ENCODE measurements at regions not wholly inside any gene's neighbourhood (a gene's known extent, or its start where the extent isn't known, plus 50 kb on each side); places are given as distances from the start of the nearest gene placed in this dataset.
"Not testable (repeated sequence)": the region's sequence is repeated elsewhere in the genome, so short reads cannot be mapped to it uniquely, and the experiment has no call there.

- H3K4me3 ChIP-seq, result no peak overlapping the region
- no peak for TF ChIP-seq EP300 (IDR thresholded peaks at IDR 0.05)
- TF ChIP-seq POLR2AphosphoS5 (IDR thresholded peaks at IDR 0.05), result no peak
- TF ChIP-seq POLR2A (IDR thresholded peaks at IDR 0.05; ENCODE audit: low read depth), result no peak
- no peak for TF ChIP-seq CTCF (IDR thresholded peaks at IDR 0.05)
- peaks cover 0 to 4% (median 0%) of the 10 kb centered on the region in 4 donors for H3K9me3 ChIP-seq
- no peak for DNase-seq (ENCODE audit: extremely low spot score)
- no peaks in the 10 kb centered on the region for H3K27me3 ChIP-seq
- intact Hi-C loops (cut with DNase I), result no loop called here
- no peaks in the 10 kb centered on the region for H3K36me3 ChIP-seq
- WGBS, result 83% methylated on average over 10 of the region's 10 CpGs
- no peaks in the 10 kb centered on the region for H3K4me1 ChIP-seq
- H3K27ac ChIP-seq (replicated peaks in 1 of 4), result no peak overlapping the region
These were observed 350.9 kb downstream of the NUP35 start for GRCh38 chr2:183474912-183475695.

DNA sequence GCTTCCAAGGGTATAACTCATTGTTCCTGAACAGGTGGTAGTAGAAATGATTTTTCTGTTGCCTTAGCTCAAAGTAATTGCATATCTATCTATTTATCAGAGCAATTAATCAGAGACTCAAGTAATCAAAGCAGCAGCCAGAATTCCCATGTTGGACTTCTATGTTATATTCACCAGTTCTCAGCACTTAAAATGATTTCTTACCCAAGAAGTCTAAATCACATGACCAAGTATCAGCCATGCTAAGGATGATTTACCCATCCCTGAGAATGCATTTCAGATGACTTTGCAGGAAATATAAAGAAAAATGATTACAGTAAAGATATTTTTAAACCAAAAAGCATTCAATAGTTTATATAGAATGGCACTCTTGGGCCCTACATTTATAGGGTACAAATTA is 352.2 kb downstream of the NUP35 start:
- Histone ChIP-seq H3K4me1 (no peaks in the 10 kb centered on the region), H3K27ac (replicated peaks in 1 of 4) (no peak overlapping the region), H3K4me3 (no peak overlapping the region), H3K36me3 (no peaks in the 10 kb centered on the region), H3K9me3 (no peaks in the 10 kb centered on the region), H3K27me3 (no peaks in the 10 kb centered on the region)
- intact Hi-C loops (cut with DNase I), result no loop called here
- TF ChIP-seq EP300 (IDR thresholded peaks at IDR 0.05) (no peak), CTCF (IDR thresholded peaks at IDR 0.05) (no peak), POLR2AphosphoS5 (IDR thresholded peaks at IDR 0.05) (no peak), POLR2A (IDR thresholded peaks at IDR 0.05; ENCODE audit: low read depth) (no peak)
- no peak for DNase-seq (ENCODE audit: extremely low spot score)

GRCh38 chr2:183477296-183477695 is 353.1 kb downstream of the NUP35 start:
- H3K4me1 ChIP-seq, result no peaks in the 10 kb centered on the region
- H3K27me3 ChIP-seq, result no peaks in the 10 kb centered on the region
- no peak overlapping the region for H3K27ac ChIP-seq (replicated peaks in 1 of 4)
- intact Hi-C loops (cut with DNase I), result no loop called here
- peaks cover 0 to 4% (median 0%) of the 10 kb centered on the region in 4 donors for H3K9me3 ChIP-seq
- H3K36me3 ChIP-seq, result no peaks in the 10 kb centered on the region
- H3K4me3 ChIP-seq, result no peak overlapping the region
- no peak for DNase-seq (ENCODE audit: extremely low spot score)
- no peak for TF ChIP-seq POLR2AphosphoS5 (IDR thresholded peaks at IDR 0.05)
- TF ChIP-seq CTCF (IDR thresholded peaks at IDR 0.05), result no peak
- TF ChIP-seq POLR2A (IDR thresholded peaks at IDR 0.05; ENCODE audit: low read depth), result no peak
- no peak for TF ChIP-seq EP300 (IDR thresholded peaks at IDR 0.05)
- WGBS, result 90% methylated on average over 2 of the region's 2 CpGs

DNA sequence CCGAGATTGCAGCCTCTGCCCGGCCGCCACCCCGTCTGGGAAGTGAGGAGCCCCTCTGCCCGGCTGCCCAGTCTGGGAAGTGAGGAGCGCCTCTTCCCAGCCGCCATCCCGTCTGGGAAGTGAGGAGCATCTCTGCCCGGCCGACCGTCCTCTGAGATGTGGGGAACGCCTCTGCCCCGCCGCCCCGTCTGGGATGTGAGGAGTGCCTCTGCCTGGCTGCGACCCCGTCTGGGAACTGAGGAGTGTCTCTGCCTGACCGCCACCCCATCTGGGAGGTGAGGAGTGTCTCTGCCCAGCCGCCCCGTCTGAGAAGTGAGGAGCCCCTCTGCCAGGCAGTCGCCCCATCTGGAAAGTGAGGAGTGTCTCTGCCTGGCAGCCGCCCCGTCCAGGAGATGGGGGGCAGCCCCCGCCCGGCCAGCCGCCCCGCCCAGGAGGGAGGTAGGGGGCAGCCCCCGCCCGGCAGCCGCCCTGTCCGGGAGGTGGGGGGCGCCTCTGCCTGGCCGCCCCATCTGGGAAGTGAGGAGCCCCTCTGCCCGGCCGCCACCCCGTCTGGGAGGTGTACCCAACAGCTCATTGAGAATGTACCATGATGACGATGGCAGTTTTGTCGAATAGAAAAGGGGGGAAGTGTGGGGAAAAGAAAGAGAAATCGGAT is 354.8 kb downstream of the NUP35 start:
- WGBS, result 88% methylated on average over 18 of the region's 39 CpGs
- intact Hi-C loops (cut with DNase I); H3K4me1 ChIP-seq; H3K36me3 ChIP-seq; H3K27ac ChIP-seq (replicated peaks in 1 of 4); H3K9me3 ChIP-seq; DNase-seq (ENCODE audit: extremely low spot score); H3K27me3 ChIP-seq; H3K4me3 ChIP-seq: not testable (repeated sequence)

- no peaks in the 10 kb centered on the region for H3K27me3 ChIP-seq
- TF ChIP-seq CTCF (IDR thresholded peaks at IDR 0.05), result no peak
- TF ChIP-seq EP300 (IDR thresholded peaks at IDR 0.05), result no peak
- TF ChIP-seq POLR2A (IDR thresholded peaks at IDR 0.05; ENCODE audit: low read depth), result no peak
- no peak for TF ChIP-seq POLR2AphosphoS5 (IDR thresholded peaks at IDR 0.05)
These were observed 363.1 kb downstream of the NUP35 start for GRCh38 chr2:183487326-183487725.

More at GRCh38 chr2:183487326-183487725, 363.1 kb downstream of the NUP35 start:
- DNase-seq (ENCODE audit: extremely low spot score), result no peak
- no peaks in the 10 kb centered on the region for H3K36me3 ChIP-seq
- intact Hi-C loops (cut with DNase I), result no loop called here
- no peaks in the 10 kb centered on the region for H3K9me3 ChIP-seq
- peaks cover 4 to 19% (median 17%) of the 10 kb centered on the region in 4 donors for H3K4me1 ChIP-seq
- 65% methylated on average over 3 of the region's 3 CpGs for WGBS
- H3K4me3 ChIP-seq, result no peak overlapping the region
- no peak overlapping the region for H3K27ac ChIP-seq (replicated peaks in 1 of 4)

All from esophagus muscularis mucosa (tissue), 4 donors.